Renal cortex interstitium (tissue), 11 donors: ENCODE measurements at regions not wholly inside any gene's neighbourhood (a gene's known extent, or its start where the extent isn't known, plus 50 kb on each side); places are given as distances from the start of the nearest gene placed in this dataset.
A peak's percentile ranks its signal among the peaks of the same experiment; 100 is the strongest.

Experiments used
- DNase-seq, 11 donors: peaks; one replicate each; pipeline ENCODE4 v3.0.0-alpha.2; 2013; ENCODE audit warnings: low read depth in 9 of 11, low spot score in 4 of 11; ENCODE audit errors: extremely low read depth in 1 of 11

DNA sequence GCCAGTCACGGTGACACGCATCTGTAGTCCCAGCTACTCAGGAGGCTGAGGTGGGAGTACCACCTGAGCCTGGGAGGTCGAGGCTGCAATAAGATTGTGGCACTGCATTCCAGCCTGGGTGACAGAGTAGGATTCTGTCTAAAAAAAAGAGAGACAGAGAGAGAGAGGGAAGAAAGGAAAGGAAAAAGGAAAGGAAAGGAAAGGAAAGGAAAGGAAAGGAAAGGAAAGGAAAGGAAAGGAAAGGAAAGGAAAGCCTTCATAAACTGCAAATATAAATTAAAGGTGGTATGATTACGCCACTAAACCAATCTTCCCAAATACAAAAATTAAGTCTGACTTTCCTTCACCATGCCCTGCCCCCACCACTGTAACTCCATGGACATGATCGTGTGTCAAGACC, 259.3 kb upstream of the GATB start:
- no peak for DNase-seq

DNA sequence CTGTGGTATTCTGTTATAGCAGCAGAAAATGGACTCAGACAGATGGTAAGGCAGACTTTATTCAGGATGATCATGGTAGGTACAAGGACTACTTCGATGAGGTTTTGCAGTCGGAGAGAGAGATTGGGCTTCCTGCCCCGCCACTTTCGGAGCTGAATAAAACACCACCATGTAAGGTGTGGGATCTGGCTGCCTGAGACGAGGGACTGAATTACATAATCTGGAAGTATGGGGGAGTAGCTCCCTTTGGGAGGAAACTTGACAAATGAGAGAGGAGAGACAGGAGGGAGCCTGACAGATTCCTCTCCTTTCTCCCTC, 255.5 kb upstream of the GATB start:
- no peak for DNase-seq

DNA sequence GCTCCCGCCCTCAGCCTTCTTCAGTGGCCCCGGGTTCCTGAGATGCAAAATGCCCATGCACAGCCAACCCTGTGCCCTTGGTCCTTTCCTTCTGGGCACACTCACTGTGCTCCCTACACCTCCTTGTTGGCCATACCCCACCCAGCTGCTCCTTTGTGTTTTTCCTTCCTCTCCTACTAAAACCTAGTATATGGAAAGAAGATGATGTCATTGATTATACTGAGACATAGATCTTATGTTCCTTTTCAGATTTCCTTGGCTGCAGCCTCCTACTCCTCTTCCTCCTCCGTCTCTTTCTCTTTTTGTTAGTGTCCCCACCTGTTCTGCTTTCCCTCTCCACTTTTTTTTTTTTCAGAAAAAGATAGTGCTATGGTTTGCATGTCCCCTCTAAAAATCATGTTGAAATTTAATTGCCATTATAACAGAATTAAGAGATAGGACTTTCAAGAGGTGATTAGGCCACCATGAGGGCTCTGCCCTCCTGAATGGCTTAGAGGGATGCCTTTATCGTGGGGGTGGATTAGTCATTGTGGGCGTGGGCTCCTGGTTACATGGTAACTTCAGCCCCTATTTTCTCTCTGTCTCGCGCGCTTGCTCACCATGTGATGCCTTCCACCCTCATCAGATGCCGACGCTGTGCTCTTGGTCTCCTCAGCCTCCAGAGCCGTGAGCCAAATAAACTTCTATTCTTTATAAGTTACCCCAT, 254.9 kb upstream of the GATB start:
- no peak for DNase-seq

DNA sequence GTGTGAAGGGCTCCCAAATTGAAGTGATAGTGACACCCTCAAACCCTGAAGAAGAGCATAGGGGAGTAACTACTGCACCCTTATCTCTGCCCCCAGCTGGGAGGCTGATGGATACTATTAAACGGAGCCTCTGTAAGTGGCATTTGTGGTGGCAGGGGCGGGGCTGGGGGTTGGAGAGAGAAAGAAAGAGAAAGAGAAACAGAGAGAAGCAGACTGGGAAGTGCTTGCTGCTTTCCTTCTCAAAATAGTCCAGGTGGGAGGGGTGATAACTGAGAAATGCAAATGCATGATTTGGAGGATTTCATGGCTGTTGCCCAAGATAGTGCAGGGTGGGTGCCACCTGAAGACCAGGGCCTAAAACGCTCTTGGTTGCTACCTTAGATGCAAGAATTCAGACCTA, 253.5 kb upstream of the GATB start:
- DNase-seq, result no peak

DNA sequence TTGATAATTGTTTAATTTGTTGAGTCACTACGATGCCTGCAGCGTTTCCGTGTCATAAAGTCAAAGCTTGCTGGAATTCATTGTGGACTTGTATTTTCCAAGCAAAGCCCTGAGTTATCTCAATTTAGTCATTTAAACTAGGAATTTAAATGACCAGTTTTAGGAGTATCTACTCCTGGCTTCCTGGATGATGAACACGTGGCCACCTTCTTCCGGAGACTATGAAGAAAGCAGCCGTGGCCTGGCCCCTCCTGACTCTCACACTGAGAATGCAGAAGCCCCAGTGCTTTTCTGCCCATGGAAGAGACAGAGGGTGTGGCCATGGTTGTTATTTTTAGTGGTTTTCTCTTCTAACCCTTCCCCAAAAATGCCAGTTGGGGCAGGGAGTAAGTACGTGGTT, 250.7 kb upstream of the GATB start:
- no peak for DNase-seq

DNA sequence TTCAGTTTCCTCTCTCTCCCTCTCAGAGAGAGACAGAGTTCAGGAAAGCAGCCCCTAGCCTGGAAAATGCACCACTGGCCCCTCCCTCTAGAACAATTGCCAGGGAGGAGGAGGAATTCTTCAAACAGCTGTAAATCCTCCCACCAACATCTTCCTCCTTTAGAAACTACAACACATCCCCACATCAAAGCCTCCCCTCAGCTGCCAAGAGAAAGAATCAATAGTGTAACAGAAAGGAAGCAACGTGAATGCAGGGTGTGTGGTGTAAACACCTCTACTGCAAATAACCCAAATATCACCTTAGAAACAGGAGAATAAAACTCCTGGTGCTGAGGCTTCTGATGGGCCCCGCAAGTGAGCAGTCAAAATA, 249.9 kb upstream of the GATB start:
- peak in 1 of 11 donors; percentile 12 for DNase-seq

DNA sequence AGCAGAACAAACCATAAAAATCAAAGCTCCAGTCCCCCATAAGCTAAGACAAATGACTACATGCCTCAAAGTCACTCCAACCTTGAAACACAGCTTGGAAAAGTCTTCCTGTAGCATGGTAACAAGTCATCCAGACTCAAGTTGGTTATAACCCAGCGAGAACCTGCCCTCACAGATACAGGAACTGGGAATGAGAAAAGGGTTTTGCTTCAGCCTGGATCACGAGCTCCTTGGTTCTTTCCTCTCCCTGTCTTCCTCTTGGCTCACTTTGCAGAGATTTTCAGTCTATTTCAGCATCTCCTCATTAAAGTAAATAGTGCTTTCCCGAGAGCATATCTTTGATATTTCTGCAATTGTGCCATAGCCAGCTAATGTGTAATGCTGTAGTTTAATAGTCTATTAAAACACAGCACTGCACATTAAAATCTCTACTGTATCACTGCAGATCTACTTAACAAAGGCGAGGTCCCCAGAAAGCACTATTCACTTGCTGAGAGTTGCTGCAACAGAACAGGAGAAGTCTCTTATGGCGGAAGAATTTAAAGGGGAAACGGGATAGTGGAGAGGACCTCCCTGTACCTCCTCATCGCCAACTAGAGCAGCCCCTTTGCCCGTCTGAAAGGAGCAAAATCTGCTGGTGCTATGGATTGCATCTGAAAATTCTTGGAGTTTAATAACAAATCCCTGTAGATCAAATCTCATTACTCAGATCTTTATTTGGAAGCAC, 249.3 kb upstream of the GATB start:
- no peak for DNase-seq

DNA sequence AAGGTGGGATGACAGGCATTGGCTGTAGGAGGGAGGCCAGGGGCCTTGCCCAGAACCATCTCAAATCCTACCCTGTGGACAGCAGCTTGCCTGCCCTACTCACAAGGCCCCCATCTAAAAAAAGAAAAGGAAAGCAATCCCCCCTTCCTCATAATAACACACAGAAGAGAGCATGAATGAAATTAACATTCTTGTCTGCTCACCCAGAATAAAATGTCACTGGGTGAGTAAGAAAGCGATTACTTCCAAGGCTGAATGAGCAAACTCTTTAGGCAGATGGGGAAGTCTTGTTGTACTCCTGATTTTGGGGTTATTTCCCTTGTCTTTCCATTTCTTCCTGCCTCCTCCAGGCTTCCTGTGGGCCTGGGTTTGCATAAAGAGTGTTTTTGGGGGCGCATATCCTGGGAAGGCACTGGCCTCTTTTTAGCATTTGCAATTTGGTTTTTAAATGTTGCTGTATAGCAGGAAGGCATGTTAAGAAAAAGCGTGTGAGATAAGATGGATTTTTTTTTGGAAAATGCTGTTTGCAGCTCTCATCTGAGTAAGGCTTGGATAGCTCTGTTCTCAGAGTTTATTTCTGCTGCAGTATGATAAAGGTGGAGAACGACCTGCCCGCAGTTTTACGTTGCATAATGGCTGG, 248.3 kb upstream of the GATB start:
- DNase-seq, result peak in 1 of 11 donors; percentile 27

DNA sequence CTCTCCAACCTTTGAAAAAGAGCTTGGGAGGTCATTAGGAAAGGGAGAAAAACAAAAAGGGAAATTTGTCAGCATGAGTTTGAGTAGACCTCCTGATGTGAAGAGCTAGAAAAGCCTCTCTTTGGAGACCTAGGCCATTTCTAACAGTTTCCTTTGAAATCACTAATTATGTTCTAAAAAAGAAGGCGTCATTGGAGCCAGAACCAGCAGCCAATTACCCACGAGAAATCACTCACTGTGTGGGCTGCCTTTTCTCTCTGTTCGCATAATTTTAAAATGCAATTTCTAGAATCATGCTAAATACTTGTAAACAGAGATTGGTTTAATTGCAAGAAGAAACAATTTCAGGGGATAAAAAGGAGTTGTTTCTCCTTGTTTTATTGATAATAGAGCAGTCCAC, 246.3 kb upstream of the GATB start:
- no peak for DNase-seq

DNA sequence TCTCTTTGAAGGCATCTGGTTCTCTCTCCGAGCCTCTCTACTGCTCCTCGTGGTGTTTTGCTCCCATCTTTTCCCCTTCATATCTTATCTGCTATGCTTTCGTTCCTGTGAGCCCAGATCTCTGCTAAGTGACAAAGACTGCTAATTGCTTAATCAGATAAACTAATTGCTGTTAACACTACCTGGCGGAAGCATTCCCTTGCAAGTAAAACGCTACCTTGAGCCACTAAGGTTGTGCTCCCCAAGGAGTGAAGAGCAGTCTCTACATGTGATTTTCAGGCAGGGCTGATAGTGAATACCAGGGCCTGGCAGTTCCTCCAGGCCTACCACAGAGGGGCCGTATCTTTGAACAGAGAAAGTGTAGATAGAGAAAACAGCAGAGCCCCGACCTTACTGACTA, 244.0 kb upstream of the GATB start:
- DNase-seq, result no peak

DNA sequence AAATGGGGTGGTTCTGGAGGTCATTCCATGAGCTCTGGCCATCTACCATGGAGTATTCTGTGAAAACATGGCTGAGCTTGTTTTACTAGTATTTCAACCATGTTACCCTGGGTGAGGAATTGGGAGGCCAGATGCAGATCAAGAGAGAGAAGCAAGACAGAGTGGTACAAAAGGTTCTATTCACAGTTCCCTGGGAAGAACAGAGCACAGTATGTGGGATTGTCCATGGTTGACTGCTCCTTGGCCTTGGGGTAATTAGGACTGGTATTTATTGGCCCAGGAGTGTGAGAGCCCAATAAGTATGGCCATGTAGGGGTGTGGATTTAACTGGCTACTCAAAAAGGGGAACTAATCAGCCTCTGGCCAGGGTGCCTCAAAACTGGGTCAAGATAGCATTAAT, 239.7 kb upstream of the GATB start:
- DNase-seq, result no peak

DNA sequence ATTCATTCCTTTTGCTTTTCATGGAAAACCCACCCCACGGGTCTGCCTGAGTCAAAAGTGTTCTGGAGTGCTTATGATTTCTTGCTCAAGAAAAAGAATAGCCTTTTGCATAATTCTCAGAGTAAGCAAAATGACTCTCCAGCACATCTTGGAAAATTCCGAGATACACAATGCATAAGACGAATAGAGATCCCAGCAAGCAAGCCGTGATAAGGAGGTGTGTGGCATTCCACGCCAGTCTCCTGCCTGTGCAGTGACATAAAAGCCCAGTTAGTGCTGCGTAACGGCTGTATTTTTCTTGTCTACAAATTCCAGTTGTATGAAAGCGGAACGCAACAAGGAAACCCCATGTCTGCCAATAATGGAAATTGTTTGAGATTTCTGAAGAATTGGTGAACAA, 237.9 kb upstream of the GATB start:
- DNase-seq, result no peak

DNA sequence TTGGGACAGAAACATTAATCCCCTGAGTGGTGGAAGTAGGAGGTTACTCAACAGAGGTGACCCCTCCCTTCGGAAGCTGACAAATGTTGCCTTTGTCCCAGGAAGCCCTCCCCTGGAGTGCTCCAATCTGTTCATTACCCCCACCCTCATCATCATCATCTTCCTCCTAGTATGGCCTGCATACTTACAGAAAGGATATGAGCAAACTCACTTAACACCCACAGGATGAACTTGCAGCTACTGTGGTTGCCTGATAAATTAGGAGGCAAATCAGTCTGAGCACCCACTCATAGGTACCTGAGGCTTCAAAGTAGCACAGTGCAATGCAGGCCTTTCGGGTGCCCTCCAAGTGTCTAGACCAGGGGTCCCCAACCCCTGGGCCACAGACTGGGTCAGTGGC, 236.7 kb upstream of the GATB start:
- DNase-seq, result no peak

DNA sequence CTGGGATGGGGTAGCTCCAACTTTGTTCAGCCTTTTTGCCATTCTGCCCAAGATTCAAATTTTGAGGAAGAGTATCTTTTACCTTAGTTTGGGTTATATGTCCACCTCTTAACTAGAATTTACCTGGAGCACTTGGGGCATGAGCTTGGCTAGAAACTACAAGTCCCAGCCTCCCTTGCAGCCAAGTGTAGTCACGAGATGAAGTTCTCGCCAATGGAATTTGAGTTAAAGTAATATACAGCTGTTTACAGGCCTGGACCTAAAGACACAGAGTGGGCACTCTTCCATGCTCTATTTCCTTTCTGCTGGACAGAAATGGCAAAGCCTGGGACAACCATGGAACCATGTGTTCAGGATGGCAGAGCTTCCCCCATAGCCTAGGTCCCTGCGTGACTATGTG, 233.6 kb upstream of the GATB start:
- DNase-seq, result no peak

DNA sequence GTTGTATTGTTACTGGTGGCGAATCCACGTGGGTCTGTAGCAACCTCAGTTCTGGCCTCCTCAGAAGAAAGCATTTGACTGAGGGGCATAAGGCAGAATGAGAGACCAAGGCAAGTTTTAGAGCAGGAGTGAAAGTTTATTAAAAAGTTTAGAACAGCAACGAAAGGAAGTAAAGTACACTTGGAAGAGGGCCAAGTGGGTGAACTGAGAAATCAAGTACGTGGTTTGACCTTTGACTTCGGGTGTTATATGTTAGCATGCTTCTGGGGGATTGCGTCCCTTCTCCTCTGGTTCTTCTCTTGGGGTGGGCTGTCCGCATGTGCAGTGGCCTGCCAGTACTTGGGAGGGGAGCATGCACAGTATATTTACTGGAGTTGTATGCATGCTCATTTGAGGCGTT, 232.7 kb upstream of the GATB start:
- DNase-seq, result no peak

DNA sequence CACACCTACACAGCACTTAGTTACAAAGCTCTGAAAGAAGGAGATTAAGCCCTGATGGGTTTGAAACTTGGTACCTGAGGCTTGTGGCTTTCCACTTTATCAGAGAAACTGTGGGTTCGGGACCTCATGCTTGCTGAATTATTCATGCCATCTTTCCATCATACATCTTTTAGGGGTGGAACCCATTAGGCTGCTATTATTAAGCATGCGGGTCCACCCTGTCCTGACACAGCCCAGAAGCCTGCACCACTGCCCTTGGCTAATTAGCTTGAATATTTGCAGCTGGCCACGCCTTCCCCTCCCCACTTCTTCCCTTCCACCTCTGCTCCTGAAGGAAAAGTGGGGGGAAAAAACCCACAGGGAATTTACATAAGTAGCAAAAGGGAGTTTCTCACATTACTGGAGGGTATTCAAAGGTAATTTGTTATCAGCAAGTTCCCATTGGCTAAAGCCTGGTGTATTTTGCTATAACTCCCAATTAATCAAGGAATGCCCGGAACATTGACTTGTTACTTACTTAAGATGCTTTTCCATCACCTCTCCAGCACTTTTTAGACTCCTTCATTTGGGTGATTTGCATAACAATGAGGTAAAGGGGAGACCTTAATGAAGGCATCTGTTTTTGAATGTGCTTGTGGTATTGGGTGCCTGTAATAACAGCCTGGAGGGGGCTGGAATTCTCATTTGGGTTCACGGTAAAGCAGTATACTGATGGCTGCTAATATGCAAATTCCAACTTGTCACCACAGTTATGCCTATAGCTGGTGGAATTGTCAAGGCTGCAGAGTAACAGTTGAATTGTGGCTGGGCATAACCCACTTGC, 231.7 kb upstream of the GATB start:
- DNase-seq, result no peak

DNA sequence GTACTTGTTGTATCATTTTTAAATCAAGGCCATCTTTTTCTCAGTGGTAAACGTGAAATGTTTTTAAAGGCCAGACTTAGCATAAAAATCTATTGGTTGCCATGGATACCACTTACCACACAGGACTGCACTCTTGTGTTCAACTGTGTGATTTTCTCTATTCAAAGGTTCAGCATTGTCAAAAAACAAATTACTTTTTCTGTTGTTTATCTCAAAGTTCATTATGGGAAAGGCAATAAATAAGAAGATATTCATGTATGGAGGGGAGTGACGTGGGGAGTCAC, 231.0 kb upstream of the GATB start:
- DNase-seq, result no peak

DNA sequence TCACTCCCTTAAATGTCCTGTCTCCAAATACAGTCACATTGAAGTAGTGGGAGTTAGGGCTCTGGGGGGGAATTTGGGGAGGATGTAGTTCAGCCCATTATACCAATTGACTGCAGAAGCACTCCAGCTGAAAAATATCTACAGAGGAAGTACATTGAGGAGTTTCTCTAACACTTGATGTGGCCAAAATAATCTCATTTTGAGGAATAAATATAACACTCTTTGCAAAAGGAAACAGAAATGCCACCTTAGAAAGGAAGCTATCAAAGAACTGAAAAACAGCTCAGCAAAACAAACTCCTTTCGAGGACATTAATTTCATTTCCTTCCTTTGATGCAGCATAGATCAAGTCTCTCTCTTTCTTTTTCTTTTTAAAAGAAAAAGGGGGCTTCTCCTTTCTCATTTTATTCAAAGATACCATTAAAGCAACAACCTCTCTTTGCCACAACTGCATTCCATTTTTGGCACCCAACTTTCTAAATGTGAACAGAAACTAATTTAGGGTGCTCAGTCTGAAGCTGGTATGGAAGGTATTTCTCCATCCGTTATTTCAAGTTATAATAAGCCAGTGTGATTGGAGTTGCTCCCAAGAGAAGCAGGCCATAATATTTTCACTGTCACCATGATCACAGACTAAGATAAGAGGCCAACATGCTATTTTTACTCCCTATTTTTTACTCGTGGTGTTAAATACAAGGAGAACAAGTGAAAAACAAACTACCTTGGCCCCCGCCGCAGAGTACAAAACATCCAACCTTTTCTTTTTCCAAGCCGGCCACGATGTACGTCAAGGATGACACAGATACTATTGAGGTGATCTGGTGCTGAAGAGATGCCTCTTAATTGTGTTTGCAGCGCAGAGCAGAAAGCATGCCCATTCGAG, 230.4 kb upstream of the GATB start:
- no peak for DNase-seq

DNA sequence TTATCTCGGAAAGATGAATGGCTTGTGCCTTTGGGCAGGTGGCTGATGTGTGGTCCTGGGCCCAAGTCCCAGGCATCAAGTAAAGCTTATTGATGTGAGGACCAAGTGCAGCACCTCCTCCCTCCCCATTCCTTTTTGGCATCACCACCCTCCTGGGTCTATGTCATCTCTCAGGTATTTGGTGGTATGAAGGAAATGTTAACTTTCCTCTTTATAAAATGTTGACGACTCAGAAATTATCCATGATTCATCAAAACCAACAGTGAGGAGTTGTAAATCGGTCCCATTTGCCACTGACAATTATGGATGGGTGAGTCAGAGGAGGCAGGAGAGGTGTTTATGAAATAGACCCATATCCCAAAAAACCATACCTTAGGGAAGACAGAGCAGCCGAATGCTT, 229.4 kb upstream of the GATB start:
- no peak for DNase-seq
